Neural progenitor cell (in vitro differentiated cells): ENCODE measurements at regions not wholly inside any gene's neighbourhood (a gene's known extent, or its start where the extent isn't known, plus 50 kb on each side); places are given as distances from the start of the nearest gene placed in this dataset.

ENCODE experiments used
- DNase-seq: peaks from one replicate; pipeline ENCODE4 v3.0.0-alpha.2; 2016; ENCODE audit warnings: low spot score
- H2AFZ ChIP-seq: fragments of 200-600 bp; sonication (generic); replicated peaks from 2 replicates; pipeline ENCODE4 v1.6.1; 2016; ENCODE audit warnings: antibody characterized with exemption
- H3F3A ChIP-seq: fragments of 200-600 bp; sonication (generic); 2 replicates; pipeline ENCODE4 v1.6.1; 2016; ENCODE audit warnings: antibody characterized with exemption, low read depth
- H3K27ac ChIP-seq: fragments of 200-600 bp; sonication (generic); 2 replicates; pipeline ENCODE4 v1.5.1; 2016; ENCODE audit warnings: mild to moderate bottlenecking
- H3K27me3 ChIP-seq: fragments of 200-600 bp; sonication (generic); 2 replicates; pipeline ENCODE4 v1.6.1; 2016; ENCODE audit warnings: mild to moderate bottlenecking, moderate library complexity
- H3K36me3 ChIP-seq: fragments of 200-600 bp; sonication (generic); 2 replicates; pipeline ENCODE4 v1.5.1; 2016
- H3K4me1 ChIP-seq: fragments of 200-600 bp; sonication (generic); 2 replicates; pipeline ENCODE4 v1.6.1; 2016; ENCODE audit warnings: mixed run types
- H3K4me2 ChIP-seq: fragments of 200-600 bp; sonication (generic); 2 replicates; pipeline ENCODE4 v1.6.1; 2016
- H3K4me3 ChIP-seq: fragments of 200-600 bp; sonication (generic); 2 replicates; pipeline ENCODE4 v1.5.1; 2016
- H3K79me2 ChIP-seq: fragments of 200-600 bp; sonication (generic); 2 replicates; pipeline ENCODE4 v1.6.1; 2016; ENCODE audit warnings: low read depth
- H3K9ac ChIP-seq: fragments of 200-600 bp; sonication (generic); 2 replicates; pipeline ENCODE4 v1.6.1; 2016
- H3K9me3 ChIP-seq: fragments of 200-600 bp; sonication (generic); 2 replicates; pipeline ENCODE4 v1.5.1; 2016; ENCODE audit warnings: low read depth
- H4K20me1 ChIP-seq: fragments of 200-600 bp; sonication (generic); 2 replicates; pipeline ENCODE4 v1.6.1; 2016; ENCODE audit warnings: low read depth
- H3K27ac Mint-ChIP-seq: 3 replicates; pipeline ENCODE4 v1.8.0; 2021; ENCODE audit warnings: mixed read lengths
- H3K27me3 Mint-ChIP-seq: 2 replicates; pipeline ENCODE4 v1.8.0; 2022; ENCODE audit warnings: low read depth, mild to moderate bottlenecking, inconsistent platforms, moderate library complexity, mixed read lengths; ENCODE audit not compliant: insufficient read depth
- H3K36me3 Mint-ChIP-seq: 3 replicates; pipeline ENCODE4 v1.8.0; 2021; ENCODE audit warnings: mixed read lengths
- H3K4me1 Mint-ChIP-seq: 3 replicates; pipeline ENCODE4 v1.8.0; 2021; ENCODE audit warnings: mixed read lengths
- H3K4me3 Mint-ChIP-seq: 3 replicates; pipeline ENCODE4 v1.8.0; 2021; ENCODE audit warnings: mild to moderate bottlenecking, moderate library complexity, mixed read lengths
- H3K9me3 Mint-ChIP-seq: 3 replicates; pipeline ENCODE4 v1.8.0; 2020; ENCODE audit warnings: mixed read lengths
- EZH2 ChIP-seq: fragments of 200-600 bp; sonication (generic); IDR thresholded peaks from 2 replicates; pipeline ENCODE4 v1.6.1; 2017; ENCODE audit warnings: antibody characterized with exemption, mild to moderate bottlenecking, moderate library complexity
- EZH2phosphoT487 ChIP-seq: fragments of 200-600 bp; sonication (generic); IDR thresholded peaks from 2 replicates; pipeline ENCODE4 v1.6.1; 2017; ENCODE audit warnings: antibody characterized with exemption
- TF ChIP-seq, protein P1 (sequence below): fragments of 200-600 bp; sonication (generic); IDR thresholded peaks from 2 replicates; pipeline ENCODE4 v1.5.1; 2017; ENCODE audit warnings: antibody characterized with exemption, mild to moderate bottlenecking

DNA sequence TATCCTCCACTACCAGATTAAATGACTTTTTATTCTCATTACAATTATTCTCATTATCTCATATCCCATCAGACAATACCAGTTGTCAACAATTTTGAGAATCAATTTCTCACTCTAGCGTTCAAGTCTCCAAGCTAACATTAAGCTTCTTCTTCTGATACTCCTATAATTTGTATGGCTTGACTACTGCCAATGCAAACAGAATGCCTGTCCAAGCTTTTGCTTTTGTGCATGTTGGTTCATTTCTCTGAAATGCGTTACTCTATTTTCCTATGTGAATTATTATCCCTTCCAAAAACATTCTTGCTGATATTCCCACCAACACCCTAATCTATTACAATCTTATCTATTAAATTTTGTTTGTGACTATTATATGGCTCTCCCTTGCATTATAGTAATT lies 1602.3 kb downstream of the C4orf33 start:
- no peaks in the 10 kb centered on the region for H3K9me3 Mint-ChIP-seq
- Histone ChIP-seq H3K36me3 (no peaks in the 10 kb centered on the region), H3K27ac (no peak overlapping the region), H3K9ac (no peak overlapping the region), H4K20me1 (no peaks in the 10 kb centered on the region), H3K4me1 (no peaks in the 10 kb centered on the region), H3K4me2 (no peak overlapping the region), H3K27me3 (no peaks in the 10 kb centered on the region), H3K4me3 (no peak overlapping the region), H2AFZ (no peak overlapping the region), H3K9me3 (no peaks in the 10 kb centered on the region), H3K79me2 (no peaks in the 10 kb centered on the region), H3F3A (no peaks in the 10 kb centered on the region)
- H3K36me3 Mint-ChIP-seq = no peaks in the 10 kb centered on the region
- H3K4me3 Mint-ChIP-seq = no peak overlapping the region
- TF ChIP-seq EZH2 (no peak), EZH2phosphoT487 (no peak)
- TF ChIP-seq, protein P1, sequence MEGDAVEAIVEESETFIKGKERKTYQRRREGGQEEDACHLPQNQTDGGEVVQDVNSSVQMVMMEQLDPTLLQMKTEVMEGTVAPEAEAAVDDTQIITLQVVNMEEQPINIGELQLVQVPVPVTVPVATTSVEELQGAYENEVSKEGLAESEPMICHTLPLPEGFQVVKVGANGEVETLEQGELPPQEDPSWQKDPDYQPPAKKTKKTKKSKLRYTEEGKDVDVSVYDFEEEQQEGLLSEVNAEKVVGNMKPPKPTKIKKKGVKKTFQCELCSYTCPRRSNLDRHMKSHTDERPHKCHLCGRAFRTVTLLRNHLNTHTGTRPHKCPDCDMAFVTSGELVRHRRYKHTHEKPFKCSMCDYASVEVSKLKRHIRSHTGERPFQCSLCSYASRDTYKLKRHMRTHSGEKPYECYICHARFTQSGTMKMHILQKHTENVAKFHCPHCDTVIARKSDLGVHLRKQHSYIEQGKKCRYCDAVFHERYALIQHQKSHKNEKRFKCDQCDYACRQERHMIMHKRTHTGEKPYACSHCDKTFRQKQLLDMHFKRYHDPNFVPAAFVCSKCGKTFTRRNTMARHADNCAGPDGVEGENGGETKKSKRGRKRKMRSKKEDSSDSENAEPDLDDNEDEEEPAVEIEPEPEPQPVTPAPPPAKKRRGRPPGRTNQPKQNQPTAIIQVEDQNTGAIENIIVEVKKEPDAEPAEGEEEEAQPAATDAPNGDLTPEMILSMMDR = no peak
- DNase-seq = no peak
- H3K27me3 Mint-ChIP-seq = no peaks in the 10 kb centered on the region
- H3K4me1 Mint-ChIP-seq = no peaks in the 10 kb centered on the region
- no peak overlapping the region for H3K27ac Mint-ChIP-seq

DNA sequence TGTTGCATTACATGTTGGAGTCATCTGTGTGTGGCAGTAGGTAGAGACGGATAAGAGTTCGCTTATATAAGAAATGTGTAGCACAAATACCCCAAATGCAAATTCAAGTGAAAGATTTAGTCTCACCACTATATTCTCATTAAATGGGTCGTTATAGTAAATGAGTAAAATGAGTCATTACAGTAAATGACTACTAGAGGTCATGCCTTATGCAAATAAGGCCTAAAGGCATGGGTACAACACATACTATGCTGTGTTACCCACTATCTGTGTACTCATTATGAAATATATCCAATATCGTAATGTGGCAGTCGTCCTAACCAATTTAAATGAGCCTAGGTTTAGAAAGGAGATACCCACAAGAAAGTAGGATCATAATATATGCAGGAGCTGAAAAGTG lies 1603.1 kb downstream of the C4orf33 start:
- H3K9ac ChIP-seq = no peak overlapping the region
- no peaks in the 10 kb centered on the region for H3F3A ChIP-seq

DNA sequence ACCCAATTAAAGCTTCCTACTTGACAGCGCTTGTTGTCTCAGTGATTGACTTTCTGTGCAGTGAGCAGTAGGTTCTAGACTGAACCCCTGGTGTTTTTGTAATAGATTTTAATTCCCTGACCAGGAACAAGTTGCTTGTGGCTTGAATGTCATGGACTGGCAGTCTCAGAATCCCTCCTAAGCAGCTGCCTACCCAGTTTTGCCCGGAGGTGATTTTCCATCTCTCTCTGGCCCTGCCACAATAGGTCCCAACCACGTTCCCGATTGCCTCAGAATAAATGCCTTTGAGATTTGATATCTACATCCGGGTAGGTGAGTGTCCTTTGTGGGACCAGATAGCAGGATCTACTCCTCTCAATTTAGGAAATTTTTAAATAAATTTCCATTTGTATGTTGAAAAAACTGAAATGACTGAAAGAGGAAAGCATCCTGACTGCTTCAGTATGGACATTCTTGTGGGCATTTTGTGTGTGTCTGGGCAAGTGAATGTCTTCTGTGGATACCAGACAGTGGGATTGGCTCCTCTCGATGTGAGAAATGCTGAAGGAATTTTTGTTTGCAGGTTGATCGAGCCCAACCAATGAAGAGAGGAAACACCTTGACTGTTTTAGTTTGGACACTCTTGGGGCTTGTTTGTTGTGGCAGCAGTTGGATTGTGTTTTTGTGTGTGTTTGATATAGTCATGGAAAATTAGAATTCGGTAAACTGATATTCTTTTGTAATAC lies 1607.4 kb downstream of the C4orf33 start:
- Histone ChIP-seq H4K20me1 (no peaks in the 10 kb centered on the region), H3K36me3 (no peaks in the 10 kb centered on the region), H3K27me3 (no peaks in the 10 kb centered on the region), H3K9ac (no peak overlapping the region), H3K79me2 (no peaks in the 10 kb centered on the region), H3K4me3 (no peak overlapping the region), H2AFZ (no peak overlapping the region), H3K4me2 (no peak overlapping the region), H3F3A (no peaks in the 10 kb centered on the region), H3K4me1 (no peaks in the 10 kb centered on the region), H3K27ac (no peak overlapping the region), H3K9me3 (no peaks in the 10 kb centered on the region)
- H3K9me3 Mint-ChIP-seq = peaks cover 4% of the 10 kb centered on the region
- H3K4me1 Mint-ChIP-seq = no peaks in the 10 kb centered on the region
- peaks cover 3% of the 10 kb centered on the region for H3K27me3 Mint-ChIP-seq
- DNase-seq = no peak
- no peaks in the 10 kb centered on the region for H3K36me3 Mint-ChIP-seq
- TF ChIP-seq, protein P1 = no peak
- TF ChIP-seq EZH2phosphoT487 (no peak), EZH2 (no peak)
- no peak overlapping the region for H3K4me3 Mint-ChIP-seq
- no peak overlapping the region for H3K27ac Mint-ChIP-seq

More for the DNA sequence above, 1603.1 kb downstream of the C4orf33 start:
- H3K4me3 Mint-ChIP-seq = no peak overlapping the region
- Histone ChIP-seq H3K27me3 (no peaks in the 10 kb centered on the region), H3K4me2 (no peak overlapping the region), H3K9me3 (no peaks in the 10 kb centered on the region), H3K27ac (no peak overlapping the region), H2AFZ (no peak overlapping the region), H3K4me3 (no peak overlapping the region), H3K79me2 (no peaks in the 10 kb centered on the region), H3K36me3 (no peaks in the 10 kb centered on the region), H4K20me1 (no peaks in the 10 kb centered on the region), H3K4me1 (no peaks in the 10 kb centered on the region)
- H3K4me1 Mint-ChIP-seq = no peaks in the 10 kb centered on the region
- H3K27me3 Mint-ChIP-seq = no peaks in the 10 kb centered on the region
- no peaks in the 10 kb centered on the region for H3K36me3 Mint-ChIP-seq
- no peak for TF ChIP-seq EZH2
- TF ChIP-seq, protein P1 = no peak
- TF ChIP-seq EZH2phosphoT487 = no peak
- no peaks in the 10 kb centered on the region for H3K9me3 Mint-ChIP-seq
- DNase-seq = no peak
- no peak overlapping the region for H3K27ac Mint-ChIP-seq
